ENCODE measurements at regions not wholly inside any gene's neighbourhood (a gene's known extent, or its start where the extent isn't known, plus 50 kb on each side); places are given as distances from the start of the nearest gene placed in this dataset.
"Not testable (repeated sequence)": the region's sequence is repeated elsewhere in the genome, so short reads cannot be mapped to it uniquely, and the experiment has no call there.

DNA sequence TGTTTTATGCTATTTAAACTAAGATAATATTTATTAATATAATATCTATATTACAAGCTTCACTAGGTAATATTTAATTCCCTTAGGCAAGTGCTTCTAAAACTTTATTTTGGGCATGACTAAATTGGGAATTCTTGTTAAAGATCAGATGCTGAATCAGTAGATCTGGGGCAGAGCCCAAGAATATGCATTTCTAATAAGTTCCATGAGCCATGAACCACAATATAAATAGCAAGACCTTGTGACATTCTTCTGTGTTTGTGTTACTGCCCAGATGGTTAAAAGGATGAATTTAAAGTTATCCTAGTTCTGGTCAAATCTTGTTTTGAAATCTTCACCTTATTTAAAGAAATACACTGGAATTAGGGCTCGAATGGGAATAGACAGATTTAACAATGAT, 258.4 kb upstream of the CACNA2D1 start:
- no peak for DNase-seq (ENCODE audit: low read depth in 2 of 2)

DNA sequence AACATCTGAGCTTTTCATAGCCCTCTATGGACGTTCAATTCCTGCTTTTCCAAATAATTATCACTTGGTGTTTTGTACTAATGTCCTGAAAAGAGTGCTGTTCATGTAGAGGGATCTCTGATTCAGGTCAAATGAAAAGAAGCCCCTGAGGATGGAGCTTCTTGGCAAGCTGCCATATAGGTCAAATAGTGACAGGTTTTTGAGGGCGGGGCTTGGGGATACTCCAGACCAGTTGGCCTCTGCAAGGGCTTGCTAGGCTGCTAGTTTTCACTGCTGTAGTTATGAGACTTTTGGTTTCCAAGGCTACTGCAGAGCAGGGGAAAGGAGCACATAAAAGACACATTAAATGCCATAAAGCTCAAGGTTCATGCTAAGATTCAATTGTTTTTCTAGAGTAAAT, 257.2 kb upstream of the CACNA2D1 start:
- no peak for DNase-seq (ENCODE audit: low read depth in 2 of 2)

DNA sequence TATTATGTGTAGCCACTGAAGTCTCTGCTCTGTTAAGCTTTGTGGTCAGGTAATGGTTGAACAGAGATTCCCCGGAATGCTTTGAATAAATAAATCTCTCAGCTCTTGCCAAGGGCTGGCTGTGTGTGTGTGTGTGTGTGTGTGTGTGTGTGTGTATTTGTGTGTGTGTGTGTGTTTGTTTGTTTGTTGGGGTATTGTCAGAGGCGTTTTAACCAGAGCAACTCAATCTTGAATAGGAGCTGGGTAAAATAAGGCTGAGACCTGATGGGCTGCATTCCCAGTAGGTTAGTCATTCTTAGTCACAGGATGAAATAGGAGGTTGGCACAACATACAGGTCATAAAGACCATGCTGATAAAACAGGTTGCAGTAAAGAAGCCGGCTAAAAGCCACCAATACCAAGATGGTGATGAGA, 256.2 kb upstream of the CACNA2D1 start:
- no peak for DNase-seq (ENCODE audit: low read depth in 2 of 2)

DNA sequence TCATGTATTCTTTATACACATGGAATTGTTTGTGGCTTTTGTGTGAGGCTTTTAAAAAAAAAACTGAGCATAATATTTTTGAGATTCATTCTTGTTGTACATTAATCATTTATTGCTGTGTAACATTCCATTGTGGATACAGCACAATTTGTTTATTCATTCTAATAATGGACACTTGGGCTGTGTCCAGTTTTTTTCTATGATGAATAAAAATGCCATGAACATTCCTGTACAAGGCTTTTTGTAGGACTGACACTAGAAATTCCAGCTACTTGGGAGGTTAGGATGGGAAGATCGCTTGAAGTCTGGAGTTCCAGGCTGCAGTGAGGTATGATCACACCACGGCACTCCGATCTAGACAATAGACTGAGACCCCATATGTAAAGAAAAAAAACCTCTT, 254.3 kb upstream of the CACNA2D1 start:
- DNase-seq (ENCODE audit: low read depth in 2 of 2): no peak

DNA sequence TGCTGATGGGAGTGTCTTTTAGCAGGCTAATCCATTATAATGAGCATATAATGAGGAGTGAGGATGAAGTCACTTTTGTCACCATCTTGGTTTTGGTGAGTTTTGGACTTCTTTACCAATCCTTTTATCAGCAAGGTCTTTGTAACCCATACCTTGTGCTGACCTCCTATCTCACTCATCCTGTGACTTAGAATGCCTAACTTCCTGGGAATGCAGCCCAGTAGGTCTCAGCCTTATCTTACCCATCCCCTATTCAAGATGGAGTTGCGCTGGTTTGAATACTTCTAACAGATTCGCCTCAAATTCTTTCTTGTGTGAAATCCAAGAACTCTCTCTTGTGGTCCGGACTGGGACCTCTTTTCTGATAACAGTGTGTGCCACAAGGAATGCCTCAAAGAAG, 253.1 kb upstream of the CACNA2D1 start:
- DNase-seq (ENCODE audit: low read depth in 2 of 2): no peak

DNA sequence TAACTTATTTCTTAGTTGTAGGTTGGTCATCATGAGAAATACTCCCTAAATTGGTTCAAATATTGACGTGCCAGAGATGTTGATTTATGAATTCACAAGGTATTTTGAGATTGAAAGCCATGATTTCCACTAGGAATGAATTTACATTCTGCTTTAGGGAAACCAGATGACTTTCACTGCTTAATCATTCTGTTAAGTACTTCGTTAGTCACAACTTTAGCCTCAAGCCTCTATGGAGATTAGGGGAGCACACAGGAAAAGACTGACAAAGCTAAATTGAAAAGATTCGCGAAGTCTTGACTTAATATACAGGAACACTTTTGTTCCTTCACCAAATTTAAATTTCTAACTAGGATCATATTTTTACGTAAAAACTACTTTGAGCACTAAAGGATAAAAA, 250.4 kb upstream of the CACNA2D1 start:
- DNase-seq (ENCODE audit: low read depth in 2 of 2): no peak

DNA sequence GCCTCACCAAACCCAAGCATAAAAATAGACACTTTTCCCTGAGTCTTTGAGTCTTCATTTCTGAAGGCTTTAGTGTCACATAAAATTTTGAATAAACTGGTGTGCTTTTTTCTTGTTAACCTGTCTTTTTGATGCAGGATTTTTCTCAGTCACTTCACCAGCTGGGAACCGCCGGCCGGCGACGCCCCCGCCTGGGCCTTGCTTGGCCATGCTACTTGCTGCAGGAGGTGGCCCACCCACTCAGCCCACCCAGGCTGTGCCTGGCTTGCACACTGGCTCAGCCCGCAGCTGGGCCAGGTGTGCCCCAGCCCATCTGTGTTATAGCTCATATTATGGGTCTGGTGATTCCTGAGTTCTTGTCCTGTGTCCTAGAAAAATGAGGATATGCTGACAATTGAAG, 247.4 kb upstream of the CACNA2D1 start:
- no peak for DNase-seq (ENCODE audit: low read depth in 2 of 2)

DNA sequence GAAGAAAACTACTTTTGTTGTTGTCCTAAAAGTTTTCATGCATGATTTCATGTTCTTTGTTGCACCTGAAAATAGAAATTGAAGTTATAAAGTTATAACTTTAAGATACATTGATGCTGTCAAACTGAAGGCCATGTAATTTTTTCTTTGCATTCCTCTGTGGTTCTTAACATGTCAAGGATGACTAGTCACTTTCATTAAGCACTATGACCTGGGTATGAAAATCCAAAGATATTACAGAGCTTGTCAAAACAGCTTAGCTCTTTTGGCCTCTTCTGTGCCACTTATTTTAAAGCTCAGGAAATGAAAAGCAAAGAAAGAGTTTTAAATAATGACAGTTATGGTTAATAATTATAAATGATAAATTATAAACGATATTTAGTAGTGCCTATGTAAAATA, 241.6 kb upstream of the CACNA2D1 start:
- no peak for DNase-seq (ENCODE audit: low read depth in 2 of 2)

DNA sequence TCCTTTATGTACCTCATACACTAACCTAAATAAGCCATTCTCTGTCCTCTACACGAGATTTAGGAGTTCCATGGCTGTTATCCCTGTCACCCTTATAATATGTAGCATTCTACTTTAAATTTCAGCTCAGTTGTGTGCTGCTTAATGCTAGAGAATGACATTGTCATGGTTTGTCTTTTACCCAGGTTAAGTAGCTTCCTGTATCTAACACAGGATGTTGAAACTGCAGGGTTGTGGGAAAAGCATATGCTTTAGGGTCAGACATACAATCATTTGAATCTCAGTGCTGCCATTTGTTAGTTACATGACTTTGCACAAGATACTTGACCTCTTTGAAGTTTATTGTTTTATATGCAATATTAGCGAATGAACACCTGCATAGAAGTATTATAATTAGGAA, 235.1 kb upstream of the CACNA2D1 start:
- no peak for DNase-seq (ENCODE audit: low read depth in 2 of 2)

DNA sequence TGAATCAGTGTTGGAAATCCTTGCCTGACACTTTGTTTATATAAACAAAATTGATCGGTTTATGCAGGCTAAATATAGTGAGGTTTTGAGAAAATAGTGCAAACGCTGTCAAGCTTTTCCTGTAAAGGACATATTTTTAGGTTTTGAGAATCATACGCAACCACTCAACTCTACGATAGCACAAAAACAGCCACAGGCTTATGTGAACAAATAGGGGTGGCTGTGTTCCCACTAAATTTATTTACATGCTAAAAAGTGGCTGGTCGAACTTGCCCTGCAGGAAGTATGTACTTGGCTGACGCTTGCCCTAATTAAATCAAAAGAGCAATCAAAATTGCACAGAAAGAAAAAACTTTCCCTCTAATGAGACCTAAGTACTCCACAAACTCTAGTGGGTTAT, 234.7 kb upstream of the CACNA2D1 start:
- DNase-seq (ENCODE audit: low read depth in 2 of 2): no peak

DNA sequence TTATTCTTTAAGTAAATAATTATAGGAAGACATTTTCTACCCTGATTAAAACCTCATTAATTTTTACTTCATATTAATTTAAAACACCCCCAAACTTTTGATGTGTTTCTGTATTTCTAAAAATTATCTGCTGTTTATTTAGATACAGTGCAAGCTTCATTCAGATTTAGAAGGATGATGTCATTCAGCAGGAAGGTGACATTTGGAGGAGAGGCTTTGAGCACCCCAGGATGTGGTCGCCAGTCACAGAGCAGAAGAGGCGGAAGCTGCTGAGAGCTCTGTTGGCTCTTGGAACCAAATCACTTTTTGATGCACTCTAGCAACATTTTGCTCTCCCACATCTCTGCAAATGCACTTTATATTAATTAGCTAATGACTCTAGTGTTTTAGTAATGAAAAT, 233.9 kb upstream of the CACNA2D1 start:
- DNase-seq (ENCODE audit: low read depth in 2 of 2): peak; percentile 7 to 24

DNA sequence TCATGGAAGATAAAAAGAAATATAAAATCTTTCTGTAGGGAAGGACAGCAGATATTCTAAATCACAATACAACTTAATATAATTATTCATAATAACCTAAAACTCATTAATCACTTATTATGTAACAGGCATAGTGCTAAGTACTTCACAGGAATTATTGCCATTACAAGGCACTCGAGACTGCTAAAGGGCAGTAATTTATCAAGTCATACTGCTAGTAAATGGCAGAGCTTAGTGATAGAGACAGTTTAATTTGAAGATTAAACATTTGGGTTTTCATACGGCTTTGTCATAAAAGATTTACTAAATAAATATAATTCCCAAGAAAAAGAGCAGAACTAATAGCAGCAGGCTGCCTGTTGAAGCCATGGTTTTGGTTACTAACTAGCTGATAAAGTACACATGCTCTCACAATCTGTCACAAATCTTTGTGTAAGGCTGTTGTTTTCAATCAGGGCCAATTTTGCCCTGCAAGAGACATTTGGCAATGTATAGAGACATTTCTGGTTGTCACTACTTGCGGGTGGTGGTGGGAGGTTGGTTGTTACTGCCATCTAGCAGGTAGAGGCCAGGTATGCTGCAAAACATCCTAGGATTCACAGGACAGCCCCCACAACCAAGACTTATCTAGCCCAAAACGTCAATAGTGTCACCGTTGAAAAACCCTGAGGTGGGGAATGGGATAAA, 233.3 kb upstream of the CACNA2D1 start:
- no peak for DNase-seq (ENCODE audit: low read depth in 2 of 2)

DNA sequence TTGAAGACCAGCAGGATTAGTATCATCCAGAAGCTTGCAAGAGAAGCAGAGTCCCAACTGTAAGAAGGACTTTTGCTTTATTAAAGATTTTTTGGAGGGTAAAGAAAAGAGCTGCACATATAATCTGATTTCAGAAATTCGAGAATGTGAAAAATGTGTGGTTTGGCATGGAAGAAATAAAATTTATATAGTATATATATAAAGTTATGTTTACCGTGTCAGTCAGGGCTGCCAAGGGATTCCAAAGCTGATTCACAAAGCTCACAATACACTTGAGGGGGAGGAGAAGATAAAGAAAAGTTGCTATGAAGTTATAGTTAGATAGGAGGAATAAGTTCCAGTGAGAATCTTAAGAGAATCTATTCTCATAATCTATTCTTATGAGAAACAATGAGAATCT, 231.8 kb upstream of the CACNA2D1 start:
- DNase-seq (ENCODE audit: low read depth in 2 of 2): no peak

DNA sequence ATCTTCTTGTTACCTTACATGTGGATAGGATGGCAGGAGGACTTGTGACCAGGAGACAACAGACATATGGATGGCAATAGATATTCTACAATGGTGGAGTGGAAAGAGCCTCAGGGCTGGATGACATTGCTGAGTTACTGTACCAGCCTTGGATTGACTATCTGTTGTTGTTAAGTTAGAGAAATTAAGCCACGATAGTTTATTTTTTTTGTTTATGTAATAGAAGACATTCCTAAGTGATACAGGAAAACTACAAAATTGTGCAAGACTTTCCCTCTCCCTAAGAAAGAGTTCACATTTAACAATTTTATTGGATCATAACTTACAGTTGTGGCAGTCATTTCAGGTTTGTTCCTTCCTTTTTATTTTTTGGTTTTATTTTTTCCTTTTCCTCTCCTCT, 230.7 kb upstream of the CACNA2D1 start:
- no peak for DNase-seq (ENCODE audit: low read depth in 2 of 2)

DNA sequence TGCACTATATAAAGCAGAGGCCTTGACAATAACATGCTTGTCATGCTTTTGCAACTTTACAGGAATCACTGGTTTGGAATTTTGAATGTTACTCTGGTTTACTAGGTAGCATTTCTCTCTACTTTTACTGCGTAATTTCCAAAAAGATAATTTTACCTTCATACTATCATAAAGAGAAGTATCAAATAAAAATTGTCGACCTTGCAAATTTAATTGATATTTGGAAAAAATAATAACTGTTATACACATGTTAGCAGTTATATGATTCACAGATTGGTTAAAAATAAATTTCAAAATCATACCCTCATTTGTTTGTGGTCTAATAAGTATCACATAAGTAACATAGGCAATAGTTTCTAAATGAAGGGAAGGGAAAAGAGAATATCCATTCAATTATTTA, 228.5 kb upstream of the CACNA2D1 start:
- DNase-seq (ENCODE audit: low read depth in 2 of 2): no peak

DNA sequence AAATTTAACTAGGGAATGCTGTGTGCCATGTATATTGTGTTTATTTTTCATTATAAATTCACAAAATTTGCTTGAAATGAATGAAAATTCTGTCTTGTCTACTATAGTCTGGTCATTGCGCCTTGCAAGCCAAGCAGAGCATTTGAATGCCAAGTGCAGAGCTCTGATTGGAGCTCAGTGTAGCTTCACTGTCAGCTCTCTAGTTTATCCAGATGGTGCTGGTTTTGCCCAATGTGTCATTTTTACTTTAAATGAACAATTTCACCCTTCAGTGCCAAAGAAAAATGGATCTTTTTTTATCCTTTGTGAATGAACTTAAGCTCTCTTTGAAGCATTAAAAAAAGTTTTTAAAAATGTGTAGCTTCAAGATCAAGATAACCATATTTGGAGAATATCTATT, 225.6 kb upstream of the CACNA2D1 start:
- DNase-seq (ENCODE audit: low read depth in 2 of 2): no peak

DNA sequence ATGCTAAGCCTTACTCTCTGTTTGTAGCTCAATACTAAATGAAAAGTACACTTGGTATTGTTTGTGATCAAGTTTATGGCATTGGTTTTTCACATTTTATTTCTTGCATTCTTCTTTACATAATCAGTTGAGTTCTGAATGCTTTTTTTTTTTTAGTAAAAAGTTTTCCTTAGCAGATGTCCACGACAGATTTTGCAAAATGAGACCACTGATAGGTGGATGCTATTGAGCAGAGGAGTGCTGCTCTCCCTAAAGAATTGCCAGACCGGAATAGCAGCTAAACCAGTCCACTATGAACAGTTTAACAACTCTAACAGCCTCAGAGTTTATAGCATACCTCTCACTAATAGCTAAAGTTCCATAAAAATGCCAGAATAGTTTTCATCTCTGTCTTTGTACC, 225.1 kb upstream of the CACNA2D1 start:
- no peak for DNase-seq (ENCODE audit: low read depth in 2 of 2)

DNA sequence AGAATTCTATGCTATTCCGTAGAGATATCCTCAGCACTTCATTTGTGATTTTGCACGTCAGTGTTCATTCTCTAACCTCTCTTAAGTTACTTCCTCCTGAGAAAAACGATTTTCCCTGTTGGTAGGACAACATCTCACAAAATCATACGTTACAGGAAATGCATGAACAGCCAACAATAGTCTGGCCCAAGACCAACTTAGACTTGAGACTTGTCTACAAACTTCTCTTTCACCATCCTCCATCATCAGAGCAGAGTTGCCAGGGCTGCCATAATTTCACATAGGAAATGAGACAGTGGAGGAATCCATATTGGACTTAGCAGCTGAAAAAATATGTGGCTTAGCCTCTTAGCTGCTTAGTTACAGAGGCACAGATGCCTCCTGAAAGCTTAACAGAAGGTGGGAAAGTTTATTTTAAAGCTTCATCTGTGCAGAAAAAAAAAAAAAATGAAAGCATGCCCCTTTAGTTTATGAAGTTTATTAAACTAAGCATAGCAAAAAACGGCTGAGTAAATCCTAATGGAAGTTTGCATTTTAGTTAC, 222.5 kb upstream of the CACNA2D1 start:
- DNase-seq (ENCODE audit: low read depth in 2 of 2): no peak

DNA sequence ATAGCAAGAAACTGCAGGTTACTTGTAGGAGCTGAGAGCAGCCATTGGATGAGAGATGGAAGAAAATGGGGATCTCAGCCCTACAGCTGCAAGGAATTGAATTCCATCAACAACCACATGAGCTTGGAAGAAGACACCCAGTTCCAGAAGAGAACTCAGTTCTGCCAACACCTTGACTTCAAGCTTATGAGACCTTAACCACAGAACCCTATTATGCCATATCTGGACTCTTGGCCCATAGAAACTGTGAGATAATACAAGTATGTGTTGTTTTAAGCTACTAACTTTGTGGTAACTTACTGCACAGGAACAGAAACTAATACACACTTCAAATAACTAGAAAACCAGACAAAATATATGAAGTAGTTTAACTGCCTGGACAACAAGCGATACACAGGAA, 212.4 kb upstream of the CACNA2D1 start:
- DNase-seq (ENCODE audit: low read depth in 2 of 2): no peak

DNA sequence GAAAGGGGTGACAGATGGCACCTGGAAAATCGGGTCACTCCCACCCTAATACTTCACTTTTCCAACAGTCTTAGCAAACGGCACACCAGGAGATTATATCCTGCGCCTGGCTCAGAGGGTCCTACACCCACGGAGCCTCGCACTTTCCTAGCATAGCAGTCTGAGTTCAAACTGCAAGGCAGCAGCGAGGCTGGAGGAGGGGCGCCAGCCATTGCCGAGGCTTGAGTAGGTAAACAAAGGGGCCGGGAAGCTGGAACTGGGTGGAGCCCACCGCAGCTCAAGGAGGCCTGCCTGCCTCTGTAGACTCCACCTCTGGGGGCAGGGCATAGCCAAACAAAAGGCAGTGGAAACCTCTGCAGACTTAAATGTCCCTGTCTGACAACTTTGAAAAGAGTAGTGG, 206.5 kb upstream of the CACNA2D1 start:
- not testable (repeated sequence) for DNase-seq (ENCODE audit: low read depth in 2 of 2)

DNA sequence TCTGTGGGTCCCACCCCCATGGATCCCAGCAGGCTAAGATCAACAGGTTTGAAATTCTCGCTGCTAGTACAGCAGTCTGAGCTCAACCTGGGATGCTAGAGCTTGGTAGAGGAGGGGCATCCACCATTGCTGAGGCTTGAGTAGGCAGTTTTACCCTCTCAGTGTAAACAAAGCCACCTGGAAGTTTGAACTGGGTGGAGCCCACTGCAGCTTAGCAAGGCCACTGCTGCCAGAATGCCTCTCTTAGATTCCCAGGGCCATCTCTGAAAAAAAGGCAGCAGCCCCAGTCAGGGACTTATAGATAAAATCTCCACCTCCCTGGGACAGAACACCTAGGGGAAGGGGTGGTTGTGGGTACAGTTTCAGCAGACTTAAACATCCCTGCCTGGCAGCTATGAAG, 190.0 kb upstream of the CACNA2D1 start:
- no peak for DNase-seq (ENCODE audit: low read depth in 2 of 2)

DNA sequence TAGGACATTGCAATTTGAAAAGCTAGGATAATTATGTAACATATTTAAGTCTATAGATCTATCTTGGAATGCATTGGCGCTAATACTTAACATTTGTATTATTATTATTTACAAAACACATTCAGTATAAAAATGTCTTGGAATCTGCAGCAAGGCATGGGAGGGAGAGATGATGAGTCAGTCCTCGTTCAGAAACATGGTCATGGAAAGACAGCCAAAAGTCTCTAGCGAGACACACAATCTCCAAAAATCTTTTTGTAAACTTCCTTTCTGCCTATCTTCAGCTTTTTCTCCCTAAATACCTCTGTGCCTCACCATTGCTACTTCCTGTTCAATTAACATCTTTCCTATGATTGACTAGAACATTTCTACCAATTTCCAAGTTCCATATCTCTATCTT, 188.4 kb upstream of the CACNA2D1 start:
- DNase-seq (ENCODE audit: low read depth in 2 of 2): no peak

DNA sequence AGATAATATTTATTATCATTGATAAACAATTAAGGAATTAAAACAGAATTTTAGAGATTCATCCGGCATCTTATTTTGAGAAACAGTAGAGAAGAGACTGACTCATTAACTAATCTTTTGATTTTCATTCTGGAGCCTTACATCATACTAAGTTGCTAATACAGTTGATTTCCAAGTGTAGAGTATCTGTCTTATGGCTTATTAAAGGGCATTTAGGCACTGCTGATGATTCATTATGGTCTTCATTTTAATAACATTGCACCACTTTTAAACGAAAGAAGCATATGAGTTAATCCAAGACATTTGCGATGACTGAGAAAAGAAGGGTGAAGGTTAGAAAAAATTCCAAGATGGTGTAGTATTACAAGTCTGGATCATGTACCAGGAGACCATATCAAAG, 186.0 kb upstream of the CACNA2D1 start:
- DNase-seq (ENCODE audit: low read depth in 2 of 2): no peak

DNA sequence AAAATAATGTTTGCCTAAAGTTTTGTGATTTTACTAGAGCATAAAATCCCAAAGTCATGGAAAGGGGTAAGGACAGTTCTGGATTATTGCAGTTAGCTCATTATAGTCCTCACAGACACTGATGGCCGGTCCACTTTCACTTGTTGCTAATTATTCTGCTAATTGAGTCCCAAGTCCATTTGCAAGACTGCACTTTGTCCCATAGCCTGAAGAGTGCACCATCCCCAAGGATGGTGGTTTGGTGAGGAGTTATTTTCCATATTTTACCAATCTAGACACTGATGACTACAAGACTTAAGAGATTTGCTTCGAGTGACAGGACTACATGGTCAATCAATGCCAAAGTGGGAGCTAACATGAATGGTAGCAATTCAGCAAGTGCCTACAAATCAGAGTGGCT, 181.8 kb upstream of the CACNA2D1 start:
- DNase-seq (ENCODE audit: low read depth in 2 of 2): no peak
